GM12891 (cell line): ENCODE measurements at regions not wholly inside any gene's neighbourhood (a gene's known extent, or its start where the extent isn't known, plus 50 kb on each side); places are given as distances from the start of the nearest gene placed in this dataset.

Experiments
- POLR2A ChIP-seq: IDR thresholded peaks from 2 replicates; pipeline ENCODE4 v1.6.1; 2011; ENCODE audit warnings: low read depth, low read length, control low read depth
- POLR2AphosphoS5 ChIP-seq: IDR thresholded peaks from 2 replicates; pipeline ENCODE4 v1.6.1; 2011; ENCODE audit warnings: low read depth, low read length, control low read depth

GRCh38 chr12:94745562-94745961, 95.2 kb upstream of the TMCC3 start:
- no peak for TF ChIP-seq POLR2A
- no peak for TF ChIP-seq POLR2AphosphoS5
